WTC11 (cell line): ENCODE measurements at regions not wholly inside any gene's neighbourhood (a gene's known extent, or its start where the extent isn't known, plus 50 kb on each side); places are given as distances from the start of the nearest gene placed in this dataset.

ENCODE experiments used
- ATAC-seq: fragments of 200-7000 bp; cut with Tn5 transposase; 2 replicates; pipeline ENCODE4 v1.10.0; 2021; ENCODE audit warnings: mild to moderate bottlenecking, moderate library complexity
- CTCF ChIA-PET: fragments of 300-600 bp; sonication (Branson Sonifier 250); formaldehyde crosslinking; loops from one replicate; lab custom pipeline; 2021; ENCODE audit warnings: antibody characterized with exemption; lab: Charles Lee
- POLR2A ChIA-PET: fragments of 350-600 bp; sonication (Branson Sonifier 250); formaldehyde crosslinking; loops from one replicate; lab custom pipeline; 2021; ENCODE audit warnings: antibody characterized with exemption; lab: Charles Lee
- DNase-seq: peaks from one replicate; pipeline ENCODE4 v3.0.0; 2021; ENCODE audit warnings: low spot score
- H3K27ac Mint-ChIP-seq: 2 replicates; pipeline ENCODE4 v1.8.0; 2021; ENCODE audit warnings: mixed read lengths
- H3K27me3 Mint-ChIP-seq: 2 replicates; pipeline ENCODE4 v1.8.0; 2021; ENCODE audit warnings: low read depth, mild to moderate bottlenecking, moderate library complexity, mixed read lengths
- H3K36me3 Mint-ChIP-seq: 2 replicates; pipeline ENCODE4 v1.8.0; 2021; ENCODE audit warnings: mixed read lengths
- H3K4me1 Mint-ChIP-seq: 2 replicates; pipeline ENCODE4 v1.8.0; 2022; ENCODE audit warnings: mixed read lengths
- H3K4me3 Mint-ChIP-seq: 2 replicates; pipeline ENCODE4 v1.8.0; 2021; ENCODE audit warnings: mild to moderate bottlenecking, moderate library complexity, mixed read lengths
- H3K9me3 Mint-ChIP-seq: 2 replicates; pipeline ENCODE4 v1.8.0; 2021; ENCODE audit warnings: mixed read lengths
- ATF1 ChIP-seq: sonication (generic); formaldehyde crosslinking; IDR thresholded peaks from 2 replicates; pipeline ENCODE4 v1.8.1; 2023; ENCODE audit warnings: mild to moderate bottlenecking, moderate library complexity, missing genetic modification reagents
- CREM ChIP-seq: sonication (generic); formaldehyde crosslinking; IDR thresholded peaks from 2 replicates; pipeline ENCODE4 v1.8.1; 2022; ENCODE audit warnings: mild to moderate bottlenecking, missing genetic modification reagents, moderate library complexity
- FOXJ3 ChIP-seq: sonication (generic); formaldehyde crosslinking; IDR thresholded peaks from 2 replicates; pipeline ENCODE4 v1.9.0; 2021; ENCODE audit warnings: missing genetic modification reagents, mild to moderate bottlenecking, borderline replicate concordance
- FOXP1 ChIP-seq: sonication (generic); formaldehyde crosslinking; IDR thresholded peaks from 2 replicates; pipeline ENCODE4 v1.8.0; 2022; ENCODE audit warnings: missing genetic modification reagents, mild to moderate bottlenecking, moderate library complexity, borderline replicate concordance
- GABPB1 ChIP-seq: sonication (generic); formaldehyde crosslinking; IDR thresholded peaks from 2 replicates; pipeline ENCODE4 v1.8.1; 2023; ENCODE audit warnings: mild to moderate bottlenecking, missing genetic modification reagents
- GTF2I ChIP-seq: fragments of 250-450 bp; sonication (Bioruptor Pico); conservative IDR thresholded peaks from 2 replicates; pipeline ENCODE4 v1.4.0; 2021; ENCODE audit warnings: mild to moderate bottlenecking
- JUN ChIP-seq: sonication (generic); formaldehyde crosslinking; IDR thresholded peaks from 2 replicates; pipeline ENCODE4 v1.8.0; 2023; ENCODE audit warnings: mild to moderate bottlenecking, missing genetic modification reagents
- KAT7 ChIP-seq: sonication (generic); formaldehyde crosslinking; IDR thresholded peaks from 2 replicates; pipeline ENCODE4 v1.8.1; 2023; ENCODE audit warnings: missing genetic modification reagents, mild to moderate bottlenecking, borderline replicate concordance
- RORB ChIP-seq: fragments of 250-450 bp; sonication (Bioruptor Pico); IDR thresholded peaks from 2 replicates; pipeline ENCODE4 v1.9.0; 2021; ENCODE audit warnings: mild to moderate bottlenecking
- SMAD4 ChIP-seq: sonication (generic); formaldehyde crosslinking; IDR thresholded peaks from 2 replicates; pipeline ENCODE4 v1.8.0; 2022; ENCODE audit warnings: mild to moderate bottlenecking, missing genetic modification reagents
- ZNF121 ChIP-seq: sonication (generic); formaldehyde crosslinking; IDR thresholded peaks from 2 replicates; pipeline ENCODE4 v1.8.0; 2023; ENCODE audit warnings: missing genetic modification reagents
- ZNF317 ChIP-seq: sonication (generic); formaldehyde crosslinking; IDR thresholded peaks from 2 replicates; pipeline ENCODE4 v1.8.1; 2023; ENCODE audit warnings: low read depth, mild to moderate bottlenecking, moderate library complexity, missing genetic modification reagents, borderline replicate concordance
- ZNF423 ChIP-seq: fragments of 250-450 bp; sonication (Bioruptor Pico); IDR thresholded peaks from 2 replicates; pipeline ENCODE4 v2.1.2; 2022; ENCODE audit warnings: mild to moderate bottlenecking, moderate library complexity
- TF ChIP-seq, protein P1 (sequence below): sonication (generic); formaldehyde crosslinking; IDR thresholded peaks from 2 replicates; pipeline ENCODE4 v1.8.1; 2022; ENCODE audit warnings: low read depth, mild to moderate bottlenecking, moderate library complexity, missing genetic modification reagents, borderline replicate concordance
- TF ChIP-seq, protein P2 (sequence below): sonication (generic); formaldehyde crosslinking; IDR thresholded peaks from 2 replicates; pipeline ENCODE4 v1.8.1; 2022; ENCODE audit warnings: low read depth, missing genetic modification reagents, borderline replicate concordance
- TF ChIP-seq, protein P3 (sequence below): fragments of 250-450 bp; sonication (Bioruptor Pico); IDR thresholded peaks from 2 replicates; pipeline ENCODE4 v1.8.0; 2021; ENCODE audit warnings: mild to moderate bottlenecking
- TF ChIP-seq, protein P4 (sequence below): fragments of 250-450 bp; sonication (Bioruptor Pico); IDR thresholded peaks from 2 replicates; pipeline ENCODE4 v1.9.0; 2021; ENCODE audit warnings: mild to moderate bottlenecking
- TF ChIP-seq, protein P5 (sequence below): fragments of 250-450 bp; sonication (Bioruptor Pico); IDR thresholded peaks from 2 replicates; pipeline ENCODE4 v1.9.0; 2021; ENCODE audit warnings: mild to moderate bottlenecking, borderline replicate concordance
- TF ChIP-seq, protein P6 (sequence below): fragments of 250-450 bp; sonication (Bioruptor Pico); IDR thresholded peaks from 2 replicates; pipeline ENCODE4 v1.9.0; 2021; ENCODE audit warnings: moderate library complexity, mild to moderate bottlenecking, inconsistent platforms, borderline replicate concordance

DNA sequence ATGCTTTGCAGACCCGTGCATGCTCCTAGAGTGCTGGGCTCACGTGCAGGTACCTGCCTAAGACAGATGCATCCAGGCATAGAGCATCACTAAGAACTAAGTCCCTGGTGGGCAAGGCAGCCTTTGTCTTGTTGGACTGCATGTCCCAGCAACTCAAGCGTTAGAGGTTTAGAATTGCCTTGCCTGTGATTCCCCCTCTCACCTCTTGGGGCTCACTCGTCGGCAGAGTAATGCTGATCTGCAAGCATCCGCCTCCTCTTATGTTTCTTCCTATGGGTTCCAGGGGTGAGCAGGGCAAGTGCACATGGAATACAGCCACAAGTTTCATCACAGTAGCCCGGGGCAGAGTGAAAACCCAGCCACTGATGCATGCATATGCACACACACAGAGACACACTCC is 646.1 kb upstream of the AMELY start:
- no peak for ATAC-seq
- Mint-ChIP-seq H3K9me3 (no peaks in the 10 kb centered on the region), H3K27ac (no peak overlapping the region), H3K36me3 (no peaks in the 10 kb centered on the region), H3K27me3 (no peaks in the 10 kb centered on the region), H3K4me1 (no peaks in the 10 kb centered on the region), H3K4me3 (no peak overlapping the region)
- ChIA-PET POLR2A (no interaction called here), CTCF (no interaction called here)
- TF ChIP-seq, protein P1, sequence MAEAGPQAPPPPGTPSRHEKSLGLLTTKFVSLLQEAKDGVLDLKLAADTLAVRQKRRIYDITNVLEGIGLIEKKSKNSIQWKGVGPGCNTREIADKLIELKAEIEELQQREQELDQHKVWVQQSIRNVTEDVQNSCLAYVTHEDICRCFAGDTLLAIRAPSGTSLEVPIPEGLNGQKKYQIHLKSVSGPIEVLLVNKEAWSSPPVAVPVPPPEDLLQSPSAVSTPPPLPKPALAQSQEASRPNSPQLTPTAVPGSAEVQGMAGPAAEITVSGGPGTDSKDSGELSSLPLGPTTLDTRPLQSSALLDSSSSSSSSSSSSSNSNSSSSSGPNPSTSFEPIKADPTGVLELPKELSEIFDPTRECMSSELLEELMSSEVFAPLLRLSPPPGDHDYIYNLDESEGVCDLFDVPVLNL: no peak
- no peak for TF ChIP-seq RORB (CRISPR knock-in tag)
- TF ChIP-seq, protein P2, sequence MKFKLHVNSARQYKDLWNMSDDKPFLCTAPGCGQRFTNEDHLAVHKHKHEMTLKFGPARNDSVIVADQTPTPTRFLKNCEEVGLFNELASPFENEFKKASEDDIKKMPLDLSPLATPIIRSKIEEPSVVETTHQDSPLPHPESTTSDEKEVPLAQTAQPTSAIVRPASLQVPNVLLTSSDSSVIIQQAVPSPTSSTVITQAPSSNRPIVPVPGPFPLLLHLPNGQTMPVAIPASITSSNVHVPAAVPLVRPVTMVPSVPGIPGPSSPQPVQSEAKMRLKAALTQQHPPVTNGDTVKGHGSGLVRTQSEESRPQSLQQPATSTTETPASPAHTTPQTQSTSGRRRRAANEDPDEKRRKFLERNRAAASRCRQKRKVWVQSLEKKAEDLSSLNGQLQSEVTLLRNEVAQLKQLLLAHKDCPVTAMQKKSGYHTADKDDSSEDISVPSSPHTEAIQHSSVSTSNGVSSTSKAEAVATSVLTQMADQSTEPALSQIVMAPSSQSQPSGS: no peak
- TF ChIP-seq, protein P3, sequence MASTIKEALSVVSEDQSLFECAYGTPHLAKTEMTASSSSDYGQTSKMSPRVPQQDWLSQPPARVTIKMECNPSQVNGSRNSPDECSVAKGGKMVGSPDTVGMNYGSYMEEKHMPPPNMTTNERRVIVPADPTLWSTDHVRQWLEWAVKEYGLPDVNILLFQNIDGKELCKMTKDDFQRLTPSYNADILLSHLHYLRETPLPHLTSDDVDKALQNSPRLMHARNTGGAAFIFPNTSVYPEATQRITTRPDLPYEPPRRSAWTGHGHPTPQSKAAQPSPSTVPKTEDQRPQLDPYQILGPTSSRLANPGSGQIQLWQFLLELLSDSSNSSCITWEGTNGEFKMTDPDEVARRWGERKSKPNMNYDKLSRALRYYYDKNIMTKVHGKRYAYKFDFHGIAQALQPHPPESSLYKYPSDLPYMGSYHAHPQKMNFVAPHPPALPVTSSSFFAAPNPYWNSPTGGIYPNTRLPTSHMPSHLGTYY (CRISPR knock-in tag): no peak
- TF ChIP-seq SMAD4 (CRISPR knock-in tag): no peak
- TF ChIP-seq ZNF317 (CRISPR knock-in tag): no peak
- no peak for TF ChIP-seq GTF2I (CRISPR knock-in tag)
- no peak for TF ChIP-seq FOXJ3 (CRISPR knock-in tag)
- TF ChIP-seq, protein P4, sequence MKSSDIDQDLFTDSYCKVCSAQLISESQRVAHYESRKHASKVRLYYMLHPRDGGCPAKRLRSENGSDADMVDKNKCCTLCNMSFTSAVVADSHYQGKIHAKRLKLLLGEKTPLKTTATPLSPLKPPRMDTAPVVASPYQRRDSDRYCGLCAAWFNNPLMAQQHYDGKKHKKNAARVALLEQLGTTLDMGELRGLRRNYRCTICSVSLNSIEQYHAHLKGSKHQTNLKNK (CRISPR knock-in tag): no peak
- no peak for TF ChIP-seq JUN
- no peak for TF ChIP-seq ZNF121 (CRISPR knock-in tag)
- TF ChIP-seq, protein P5, sequence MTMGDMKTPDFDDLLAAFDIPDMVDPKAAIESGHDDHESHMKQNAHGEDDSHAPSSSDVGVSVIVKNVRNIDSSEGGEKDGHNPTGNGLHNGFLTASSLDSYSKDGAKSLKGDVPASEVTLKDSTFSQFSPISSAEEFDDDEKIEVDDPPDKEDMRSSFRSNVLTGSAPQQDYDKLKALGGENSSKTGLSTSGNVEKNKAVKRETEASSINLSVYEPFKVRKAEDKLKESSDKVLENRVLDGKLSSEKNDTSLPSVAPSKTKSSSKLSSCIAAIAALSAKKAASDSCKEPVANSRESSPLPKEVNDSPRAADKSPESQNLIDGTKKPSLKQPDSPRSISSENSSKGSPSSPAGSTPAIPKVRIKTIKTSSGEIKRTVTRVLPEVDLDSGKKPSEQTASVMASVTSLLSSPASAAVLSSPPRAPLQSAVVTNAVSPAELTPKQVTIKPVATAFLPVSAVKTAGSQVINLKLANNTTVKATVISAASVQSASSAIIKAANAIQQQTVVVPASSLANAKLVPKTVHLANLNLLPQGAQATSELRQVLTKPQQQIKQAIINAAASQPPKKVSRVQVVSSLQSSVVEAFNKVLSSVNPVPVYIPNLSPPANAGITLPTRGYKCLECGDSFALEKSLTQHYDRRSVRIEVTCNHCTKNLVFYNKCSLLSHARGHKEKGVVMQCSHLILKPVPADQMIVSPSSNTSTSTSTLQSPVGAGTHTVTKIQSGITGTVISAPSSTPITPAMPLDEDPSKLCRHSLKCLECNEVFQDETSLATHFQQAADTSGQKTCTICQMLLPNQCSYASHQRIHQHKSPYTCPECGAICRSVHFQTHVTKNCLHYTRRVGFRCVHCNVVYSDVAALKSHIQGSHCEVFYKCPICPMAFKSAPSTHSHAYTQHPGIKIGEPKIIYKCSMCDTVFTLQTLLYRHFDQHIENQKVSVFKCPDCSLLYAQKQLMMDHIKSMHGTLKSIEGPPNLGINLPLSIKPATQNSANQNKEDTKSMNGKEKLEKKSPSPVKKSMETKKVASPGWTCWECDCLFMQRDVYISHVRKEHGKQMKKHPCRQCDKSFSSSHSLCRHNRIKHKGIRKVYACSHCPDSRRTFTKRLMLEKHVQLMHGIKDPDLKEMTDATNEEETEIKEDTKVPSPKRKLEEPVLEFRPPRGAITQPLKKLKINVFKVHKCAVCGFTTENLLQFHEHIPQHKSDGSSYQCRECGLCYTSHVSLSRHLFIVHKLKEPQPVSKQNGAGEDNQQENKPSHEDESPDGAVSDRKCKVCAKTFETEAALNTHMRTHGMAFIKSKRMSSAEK (CRISPR knock-in tag): no peak
- TF ChIP-seq CREM (CRISPR knock-in tag): no peak
- no peak for DNase-seq

DNA sequence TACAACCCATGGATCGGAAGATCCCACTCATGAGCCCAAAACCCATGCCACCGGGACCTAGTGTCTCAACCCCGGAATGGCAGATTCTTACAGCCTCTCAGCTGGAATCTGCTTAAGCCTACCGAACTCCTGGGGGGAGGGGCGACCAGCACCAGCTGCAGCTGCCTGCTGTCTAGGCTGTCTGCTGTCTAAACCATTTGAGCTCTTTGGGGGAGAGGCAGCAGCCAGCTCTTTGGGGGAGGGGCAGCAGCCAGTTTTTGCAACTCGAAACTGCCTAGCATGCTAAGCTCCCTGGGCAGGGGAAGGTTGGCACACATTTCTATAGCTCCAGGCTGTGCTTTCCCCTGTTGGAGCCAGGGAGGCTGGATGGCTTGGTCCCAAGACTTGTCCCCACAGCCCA is 643.5 kb upstream of the AMELY start:
- ChIA-PET POLR2A (no interaction called here), CTCF (no interaction called here)
- DNase-seq (no peak), ATAC-seq (no peak)
- no peak overlapping the region for H3K27ac Mint-ChIP-seq
- no peaks in the 10 kb centered on the region for H3K36me3 Mint-ChIP-seq
- H3K4me1 Mint-ChIP-seq: no peaks in the 10 kb centered on the region
- no peaks in the 10 kb centered on the region for H3K9me3 Mint-ChIP-seq
- no peak overlapping the region for H3K4me3 Mint-ChIP-seq
- no peaks in the 10 kb centered on the region for H3K27me3 Mint-ChIP-seq
- TF ChIP-seq ZNF423 (CRISPR knock-in tag) (no peak), ZNF121 (CRISPR knock-in tag) (no peak), GABPB1 (CRISPR knock-in tag) (no peak), ATF1 (CRISPR knock-in tag) (no peak), KAT7 (CRISPR knock-in tag) (no peak), FOXP1 (no peak)
- TF ChIP-seq, protein P6, sequence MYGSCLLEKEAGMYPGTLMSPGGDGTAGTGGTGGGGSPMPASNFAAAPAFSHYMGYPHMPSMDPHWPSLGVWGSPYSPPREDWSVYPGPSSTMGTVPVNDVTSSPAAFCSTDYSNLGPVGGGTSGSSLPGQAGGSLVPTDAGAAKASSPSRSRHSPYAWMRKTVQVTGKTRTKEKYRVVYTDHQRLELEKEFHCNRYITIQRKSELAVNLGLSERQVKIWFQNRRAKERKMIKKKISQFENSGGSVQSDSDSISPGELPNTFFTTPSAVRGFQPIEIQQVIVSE: no peak
